GM23338 (cell line): ENCODE measurements at regions not wholly inside any gene's neighbourhood (a gene's known extent, or its start where the extent isn't known, plus 50 kb on each side); places are given as distances from the start of the nearest gene placed in this dataset.

Experiments used
- CREB1 ChIP-seq: fragments of 250-450 bp; sonication (Bioruptor Pico); IDR thresholded peaks from 2 replicates; pipeline ENCODE4 v1.5.0; 2020; ENCODE audit warnings: low read depth, mild to moderate bottlenecking, moderate library complexity
- ETS1 ChIP-seq: IDR thresholded peaks from 2 replicates; pipeline ENCODE4 v1.6.1; 2016; ENCODE audit warnings: antibody characterized with exemption
- EZH2 ChIP-seq: fragments of 200-600 bp; sonication (generic); IDR thresholded peaks from one replicate; pipeline ENCODE4 v1.8.0; 2017; ENCODE audit warnings: antibody characterized with exemption, mild to moderate bottlenecking, low read depth; ENCODE audit not compliant: unreplicated experiment
- EZH2phosphoT487 ChIP-seq: fragments of 200-600 bp; sonication (generic); IDR thresholded peaks from one replicate; pipeline ENCODE4 v1.8.1; 2018; ENCODE audit warnings: antibody characterized with exemption; ENCODE audit not compliant: unreplicated experiment
- JUNB ChIP-seq: IDR thresholded peaks from one replicate; pipeline ENCODE4 v1.6.1; 2016; ENCODE audit warnings: antibody characterized with exemption; ENCODE audit not compliant: unreplicated experiment
- POLR2AphosphoS5 ChIP-seq: IDR thresholded peaks from 2 replicates; pipeline ENCODE4 v1.6.1; 2016; ENCODE audit warnings: antibody characterized with exemption, low read depth
- REST ChIP-seq: IDR thresholded peaks from one replicate; pipeline ENCODE4 v1.6.1; 2018; ENCODE audit warnings: antibody characterized with exemption; ENCODE audit not compliant: unreplicated experiment
- TF ChIP-seq, protein P1 (sequence below), 2 experiments: fragments of 200-600 bp in 1 of 2; sonication (generic) in 1 of 2; conservative IDR thresholded peaks; 2 replicates each; pipeline versions ENCODE4 v1.5.1 to v1.6.1; 2016 to 2017; ENCODE audit warnings: antibody characterized with exemption in 2 of 2, low read depth in 2 of 2, mild to moderate bottlenecking in 2 of 2, moderate library complexity in 1 of 2

- TF ChIP-seq, protein P1, sequence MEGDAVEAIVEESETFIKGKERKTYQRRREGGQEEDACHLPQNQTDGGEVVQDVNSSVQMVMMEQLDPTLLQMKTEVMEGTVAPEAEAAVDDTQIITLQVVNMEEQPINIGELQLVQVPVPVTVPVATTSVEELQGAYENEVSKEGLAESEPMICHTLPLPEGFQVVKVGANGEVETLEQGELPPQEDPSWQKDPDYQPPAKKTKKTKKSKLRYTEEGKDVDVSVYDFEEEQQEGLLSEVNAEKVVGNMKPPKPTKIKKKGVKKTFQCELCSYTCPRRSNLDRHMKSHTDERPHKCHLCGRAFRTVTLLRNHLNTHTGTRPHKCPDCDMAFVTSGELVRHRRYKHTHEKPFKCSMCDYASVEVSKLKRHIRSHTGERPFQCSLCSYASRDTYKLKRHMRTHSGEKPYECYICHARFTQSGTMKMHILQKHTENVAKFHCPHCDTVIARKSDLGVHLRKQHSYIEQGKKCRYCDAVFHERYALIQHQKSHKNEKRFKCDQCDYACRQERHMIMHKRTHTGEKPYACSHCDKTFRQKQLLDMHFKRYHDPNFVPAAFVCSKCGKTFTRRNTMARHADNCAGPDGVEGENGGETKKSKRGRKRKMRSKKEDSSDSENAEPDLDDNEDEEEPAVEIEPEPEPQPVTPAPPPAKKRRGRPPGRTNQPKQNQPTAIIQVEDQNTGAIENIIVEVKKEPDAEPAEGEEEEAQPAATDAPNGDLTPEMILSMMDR (conservative IDR thresholded peaks at IDR 0.05; ENCODE audit: low read depth in 2 of 2), result no peak
- TF ChIP-seq EZH2 (no peak), POLR2AphosphoS5 (no peak), JUNB (no peak), EZH2phosphoT487 (no peak), CREB1 (CRISPR knock-in tag) (no peak), ETS1 (no peak), REST (no peak)
These were observed 145.9 kb upstream of the NOCT start for GRCh38 chr4:138869631-138870030.
